Limb (tissue), 2 donors: ENCODE measurements at regions not wholly inside any gene's neighbourhood (a gene's known extent, or its start where the extent isn't known, plus 50 kb on each side); places are given as distances from the start of the nearest gene placed in this dataset.
A peak's percentile ranks its signal among the peaks of the same experiment; 100 is the strongest.

ENCODE experiments used
- DNase-seq, 2 donors: peaks; one replicate each; pipeline ENCODE4 v3.0.0-alpha.2; 2016; ENCODE audit errors: extremely low spot score in 2 of 2

GRCh38 chr13:99436686-99437416 lies 64.4 kb upstream of the TM9SF2 start:
- DNase-seq = peak; percentile 84 to 90

GRCh38 chr13:99439048-99439447 lies 62.2 kb upstream of the TM9SF2 start:
- DNase-seq = no peak

GRCh38 chr13:99439850-99440604 lies 61.2 kb upstream of the TM9SF2 start:
- no peak for DNase-seq

- DNase-seq = peak in 1 of 2 donors; percentile 71
Measured at GRCh38 chr13:99442273-99442895, 58.9 kb upstream of the TM9SF2 start.

- no peak for DNase-seq
Measured at GRCh38 chr13:99446242-99446641, 55.0 kb upstream of the TM9SF2 start.

GRCh38 chr13:99448546-99448945 lies 52.7 kb upstream of the TM9SF2 start:
- DNase-seq = no peak

- no peak for DNase-seq
Measured at GRCh38 chr13:99450416-99450815, 50.9 kb upstream of the TM9SF2 start.
